ENCODE measurements at regions not wholly inside any gene's neighbourhood (a gene's known extent, or its start where the extent isn't known, plus 50 kb on each side); places are given as distances from the start of the nearest gene placed in this dataset.

- H3K36me3 ChIP-seq (ENCODE audit: insufficient read depth, low read length, poor library complexity, severe bottlenecking) = no peaks in the 10 kb centered on the region
- H3K4me3 ChIP-seq (ENCODE audit: low read depth, low read length, poor library complexity, severe bottlenecking) = no peak overlapping the region
- peaks cover 9% of the 10 kb centered on the region for H3K9me3 ChIP-seq (ENCODE audit: low read depth, low read length, poor library complexity, severe bottlenecking)
- DNase-seq (ENCODE audit: low spot score) = no peak
- H3K27ac ChIP-seq (ENCODE audit: low read depth, low read length, poor library complexity, severe bottlenecking) = no peak overlapping the region
- no peaks in the 10 kb centered on the region for H3K4me1 ChIP-seq (ENCODE audit: insufficient read depth, low read length, poor library complexity, severe bottlenecking)
- intact Hi-C loops (cut with micrococcal nuclease; ENCODE audit: unreplicated experiment) = no loop called here
- BruUV-seq (replicated peaks) = no TSS peak
- no peak for TF ChIP-seq CTCF (conservative IDR thresholded peaks at IDR 0.05; ENCODE audit: low read depth, low read length)
- no peaks in the 10 kb centered on the region for H3K27me3 ChIP-seq (replicated peaks; ENCODE audit: insufficient read depth, low read depth, low read length, poor library complexity)
- ChIA-PET CTCF (no interaction called here), POLR2A (ENCODE audit: low non-redundant PET) (no interaction called here)
Measured at GRCh38 chr7:153445641-153446040, 606.6 kb upstream of the DPP6 start.

DNA sequence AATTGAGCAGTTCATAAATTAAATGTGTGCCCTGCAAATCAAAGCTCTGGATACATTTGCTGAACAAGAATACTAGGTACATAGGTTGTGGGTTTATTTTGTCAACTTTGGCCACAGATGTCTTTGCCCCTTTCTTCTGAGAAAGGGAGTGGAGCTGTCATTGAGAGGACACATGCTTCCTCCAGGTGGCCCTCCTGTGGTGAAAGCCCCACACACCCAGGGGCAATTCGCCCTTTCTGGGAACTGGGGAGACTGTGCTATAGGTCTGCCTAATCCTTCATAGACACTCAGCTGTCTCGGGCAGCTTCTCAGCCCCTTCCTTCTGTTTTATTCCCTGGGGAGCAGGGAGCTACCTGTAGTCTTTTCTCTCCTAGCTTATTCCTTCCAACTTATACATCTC, 605.7 kb upstream of the DPP6 start:
- H3K27ac ChIP-seq (ENCODE audit: low read depth, low read length, poor library complexity, severe bottlenecking) = no peak overlapping the region
- intact Hi-C loops (cut with micrococcal nuclease; ENCODE audit: unreplicated experiment) = no loop called here
- BruUV-seq (replicated peaks) = no TSS peak
- H3K27me3 ChIP-seq (replicated peaks; ENCODE audit: insufficient read depth, low read depth, low read length, poor library complexity) = no peaks in the 10 kb centered on the region
- POLR2A ChIA-PET (ENCODE audit: low non-redundant PET) = no interaction called here
- TF ChIP-seq EZH2 (IDR thresholded peaks at IDR 0.05; ENCODE audit: borderline replicate concordance, low read depth, low read length, poor library complexity, severe bottlenecking) (no peak), CTCF (conservative IDR thresholded peaks at IDR 0.05; ENCODE audit: low read depth, low read length) (no peak)
- H3K36me3 ChIP-seq (ENCODE audit: insufficient read depth, low read length, poor library complexity, severe bottlenecking) = no peaks in the 10 kb centered on the region
- no peak overlapping the region for H3K4me3 ChIP-seq (ENCODE audit: low read depth, low read length, poor library complexity, severe bottlenecking)
- DNase-seq (ENCODE audit: low spot score) = no peak
- no peaks in the 10 kb centered on the region for H3K4me1 ChIP-seq (ENCODE audit: insufficient read depth, low read length, poor library complexity, severe bottlenecking)
- H3K9me3 ChIP-seq (ENCODE audit: low read depth, low read length, poor library complexity, severe bottlenecking) = peaks cover 9% of the 10 kb centered on the region
- CTCF ChIA-PET = no interaction called here

- H3K27ac ChIP-seq (ENCODE audit: low read depth, low read length, poor library complexity, severe bottlenecking) = no peak overlapping the region
- no peaks in the 10 kb centered on the region for H3K27me3 ChIP-seq (replicated peaks; ENCODE audit: insufficient read depth, low read depth, low read length, poor library complexity)
- BruUV-seq (replicated peaks) = no TSS peak
- H3K4me3 ChIP-seq (ENCODE audit: low read depth, low read length, poor library complexity, severe bottlenecking) = no peak overlapping the region
- DNase-seq (ENCODE audit: low spot score) = no peak
- intact Hi-C loops (cut with micrococcal nuclease; ENCODE audit: unreplicated experiment) = no loop called here
- ChIA-PET CTCF (no interaction called here), POLR2A (ENCODE audit: low non-redundant PET) (no interaction called here)
- no peaks in the 10 kb centered on the region for H3K4me1 ChIP-seq (ENCODE audit: insufficient read depth, low read length, poor library complexity, severe bottlenecking)
- TF ChIP-seq CTCF (conservative IDR thresholded peaks at IDR 0.05; ENCODE audit: low read depth, low read length) (no peak), EZH2 (IDR thresholded peaks at IDR 0.05; ENCODE audit: borderline replicate concordance, low read depth, low read length, poor library complexity, severe bottlenecking) (no peak)
- H3K36me3 ChIP-seq (ENCODE audit: insufficient read depth, low read length, poor library complexity, severe bottlenecking) = no peaks in the 10 kb centered on the region
- peaks cover 9% of the 10 kb centered on the region for H3K9me3 ChIP-seq (ENCODE audit: low read depth, low read length, poor library complexity, severe bottlenecking)
Measured at GRCh38 chr7:153447011-153447410, 605.2 kb upstream of the DPP6 start.

Measured in A673 (cell line).